GM12878 (cell line): ENCODE measurements at regions not wholly inside any gene's neighbourhood (a gene's known extent, or its start where the extent isn't known, plus 50 kb on each side); places are given as distances from the start of the nearest gene placed in this dataset.

Source experiments
- CREB1 ChIP-seq: IDR thresholded peaks from 2 replicates; pipeline ENCODE4 v1.6.1; 2012; ENCODE audit warnings: low read depth, mild to moderate bottlenecking, inconsistent platforms
- CTCF ChIP-seq, 3 experiments: IDR thresholded peaks in 2 of 3; conservative IDR thresholded peaks in 1 of 3; 2 replicates each; pipeline ENCODE4 v1.5.1; 2011; ENCODE audit warnings: low read depth in 3 of 3, low read length in 3 of 3, mild to moderate bottlenecking in 3 of 3, control low read depth in 2 of 3, moderate library complexity in 2 of 3, inconsistent platforms in 1 of 3, mixed read lengths in 1 of 3; ENCODE audit not compliant: control insufficient read depth in 2 of 3, insufficient read depth in 1 of 3; ENCODE audit errors: extremely low read depth in 1 of 3
- NFIC ChIP-seq: IDR thresholded peaks from 2 replicates; pipeline ENCODE4 v1.6.1; 2012; ENCODE audit warnings: low read depth, mild to moderate bottlenecking, inconsistent platforms, low read length, moderate library complexity
- POLR2A ChIP-seq: IDR thresholded peaks from 2 replicates; pipeline ENCODE4 v1.6.1; 2011; ENCODE audit warnings: low read depth, mild to moderate bottlenecking, low read length
- POLR2AphosphoS2 ChIP-seq: IDR thresholded peaks from 2 replicates; pipeline ENCODE4 v1.6.1; 2011; ENCODE audit warnings: low read depth, mild to moderate bottlenecking, low read length, improper control_type of control experiment, moderate library complexity
- PRDM15 ChIP-seq: fragments of 450-650 bp; formaldehyde crosslinking; IDR thresholded peaks from 2 replicates; pipeline ENCODE4 v1.4.0; 2020; ENCODE audit warnings: mild to moderate bottlenecking, moderate library complexity
- RAD51 ChIP-seq: fragments of 450-650 bp; IDR thresholded peaks from 2 replicates; pipeline ENCODE4 v1.6.1; 2016; ENCODE audit warnings: moderate library complexity, mild to moderate bottlenecking, inconsistent platforms
- REST ChIP-seq: IDR thresholded peaks from 2 replicates; pipeline ENCODE4 v1.6.1; 2012; ENCODE audit warnings: mild to moderate bottlenecking, low read depth, low read length
- ZNF274 ChIP-seq: IDR thresholded peaks from one replicate; pipeline ENCODE4 v1.8.0; 2011; ENCODE audit not compliant: insufficient read length, insufficient read depth
- TF ChIP-seq, protein P1 (sequence below): fragments of 150-350 bp; IDR thresholded peaks from 2 replicates; pipeline ENCODE4 v1.6.1; 2014; ENCODE audit warnings: mild to moderate bottlenecking, low read depth, low read length

- TF ChIP-seq ZNF274 (no peak), POLR2A (no peak), CTCF (IDR thresholded peaks at IDR 0.05 in 2 of 3, conservative IDR thresholded peaks at IDR 0.05 in 1 of 3; ENCODE audit: control insufficient read depth in 2 of 3, extremely low read depth in 1 of 3, insufficient read depth in 1 of 3, low read depth in 3 of 3, low read length in 3 of 3) (no peak), CREB1 (no peak), NFIC (no peak), RAD51 (no peak), PRDM15 (CRISPR knock-in tag) (no peak), REST (no peak), POLR2AphosphoS2 (no peak)
- TF ChIP-seq, protein P1, sequence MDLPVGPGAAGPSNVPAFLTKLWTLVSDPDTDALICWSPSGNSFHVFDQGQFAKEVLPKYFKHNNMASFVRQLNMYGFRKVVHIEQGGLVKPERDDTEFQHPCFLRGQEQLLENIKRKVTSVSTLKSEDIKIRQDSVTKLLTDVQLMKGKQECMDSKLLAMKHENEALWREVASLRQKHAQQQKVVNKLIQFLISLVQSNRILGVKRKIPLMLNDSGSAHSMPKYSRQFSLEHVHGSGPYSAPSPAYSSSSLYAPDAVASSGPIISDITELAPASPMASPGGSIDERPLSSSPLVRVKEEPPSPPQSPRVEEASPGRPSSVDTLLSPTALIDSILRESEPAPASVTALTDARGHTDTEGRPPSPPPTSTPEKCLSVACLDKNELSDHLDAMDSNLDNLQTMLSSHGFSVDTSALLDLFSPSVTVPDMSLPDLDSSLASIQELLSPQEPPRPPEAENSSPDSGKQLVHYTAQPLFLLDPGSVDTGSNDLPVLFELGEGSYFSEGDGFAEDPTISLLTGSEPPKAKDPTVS, result no peak
Observed at GRCh38 chr1:95852483-95853070, 618.6 kb downstream of the RWDD3 start.
